Esophagus squamous epithelium (tissue), 4 donors: ENCODE measurements at regions not wholly inside any gene's neighbourhood (a gene's known extent, or its start where the extent isn't known, plus 50 kb on each side); places are given as distances from the start of the nearest gene placed in this dataset.

Source experiments
- POLR2A ChIP-seq, 4 donors: fragments of 450-650 bp; IDR thresholded peaks; one replicate each; pipeline ENCODE4 v1.6.1; 2017; ENCODE audit warnings: antibody characterized with exemption in 4 of 4, mild to moderate bottlenecking in 4 of 4, moderate library complexity in 3 of 4
- TF ChIP-seq, protein P1 (sequence below), 6 experiments: fragments of 450-650 bp in 4 of 6; fragments of 200-600 bp in 2 of 6; sonication (generic) in 2 of 6; IDR thresholded peaks; one replicate each; pipeline ENCODE4 v1.5.1; 2016 to 2019; ENCODE audit warnings: antibody characterized with exemption in 6 of 6, mild to moderate bottlenecking in 4 of 6, moderate library complexity in 4 of 6

DNA sequence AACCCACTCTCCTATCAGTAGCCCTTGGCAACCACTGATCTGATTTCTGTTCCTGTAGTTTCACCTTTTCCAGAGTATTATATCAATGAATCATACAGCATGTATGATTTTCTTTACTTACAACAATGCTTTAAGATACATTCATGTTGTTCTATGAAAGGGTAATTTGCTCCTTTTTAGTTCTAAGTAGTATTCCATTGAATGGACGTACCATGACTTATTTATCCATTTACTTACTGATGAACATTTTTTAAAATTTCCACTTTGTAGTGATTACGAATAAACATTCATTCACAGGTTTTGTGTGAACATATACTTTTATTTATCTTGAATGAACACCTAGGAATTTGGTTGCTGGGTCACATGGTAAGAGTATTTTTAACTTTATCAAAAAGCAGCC lies 620.8 kb downstream of the HTR1A start:
- TF ChIP-seq, protein P1, sequence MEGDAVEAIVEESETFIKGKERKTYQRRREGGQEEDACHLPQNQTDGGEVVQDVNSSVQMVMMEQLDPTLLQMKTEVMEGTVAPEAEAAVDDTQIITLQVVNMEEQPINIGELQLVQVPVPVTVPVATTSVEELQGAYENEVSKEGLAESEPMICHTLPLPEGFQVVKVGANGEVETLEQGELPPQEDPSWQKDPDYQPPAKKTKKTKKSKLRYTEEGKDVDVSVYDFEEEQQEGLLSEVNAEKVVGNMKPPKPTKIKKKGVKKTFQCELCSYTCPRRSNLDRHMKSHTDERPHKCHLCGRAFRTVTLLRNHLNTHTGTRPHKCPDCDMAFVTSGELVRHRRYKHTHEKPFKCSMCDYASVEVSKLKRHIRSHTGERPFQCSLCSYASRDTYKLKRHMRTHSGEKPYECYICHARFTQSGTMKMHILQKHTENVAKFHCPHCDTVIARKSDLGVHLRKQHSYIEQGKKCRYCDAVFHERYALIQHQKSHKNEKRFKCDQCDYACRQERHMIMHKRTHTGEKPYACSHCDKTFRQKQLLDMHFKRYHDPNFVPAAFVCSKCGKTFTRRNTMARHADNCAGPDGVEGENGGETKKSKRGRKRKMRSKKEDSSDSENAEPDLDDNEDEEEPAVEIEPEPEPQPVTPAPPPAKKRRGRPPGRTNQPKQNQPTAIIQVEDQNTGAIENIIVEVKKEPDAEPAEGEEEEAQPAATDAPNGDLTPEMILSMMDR (IDR thresholded peaks at IDR 0.05) = no peak
- TF ChIP-seq POLR2A (IDR thresholded peaks at IDR 0.05) = no peak
